Ammon's horn (tissue), 1 donor: ENCODE measurements at regions not wholly inside any gene's neighbourhood (a gene's known extent, or its start where the extent isn't known, plus 50 kb on each side); places are given as distances from the start of the nearest gene placed in this dataset.

Source experiments
- DNase-seq: peaks from one replicate; pipeline ENCODE4 v3.0.0-alpha.2; 2016; ENCODE audit warnings: low spot score

DNA sequence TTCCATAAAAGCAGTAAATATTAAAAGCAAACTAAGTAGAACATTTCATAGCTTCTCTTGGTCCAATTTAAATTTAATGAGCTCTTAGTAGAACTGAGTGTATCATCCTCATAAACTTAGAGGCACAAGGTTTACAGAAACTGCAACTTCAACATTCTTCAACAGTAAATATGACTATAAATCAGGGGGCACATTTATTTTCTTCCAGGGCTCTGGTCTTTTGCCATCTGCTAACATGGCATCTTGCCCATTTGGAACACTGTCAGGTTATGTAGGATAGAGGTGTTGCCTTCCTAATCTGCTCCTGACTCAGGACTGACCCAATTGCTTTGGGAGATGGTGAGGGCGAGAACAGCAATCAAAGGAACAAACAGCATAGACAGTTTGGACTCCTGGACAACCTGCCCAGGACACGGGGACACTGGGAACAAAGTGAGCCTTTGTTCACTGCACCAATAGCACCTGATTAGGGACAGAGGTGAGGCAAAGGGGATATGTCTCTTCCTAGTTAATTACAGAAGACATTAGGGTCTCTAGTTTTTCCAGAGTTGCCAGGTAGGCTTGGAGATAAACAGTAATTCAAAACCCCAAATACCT is 610.2 kb upstream of the ROBO2 start:
- no peak for DNase-seq

DNA sequence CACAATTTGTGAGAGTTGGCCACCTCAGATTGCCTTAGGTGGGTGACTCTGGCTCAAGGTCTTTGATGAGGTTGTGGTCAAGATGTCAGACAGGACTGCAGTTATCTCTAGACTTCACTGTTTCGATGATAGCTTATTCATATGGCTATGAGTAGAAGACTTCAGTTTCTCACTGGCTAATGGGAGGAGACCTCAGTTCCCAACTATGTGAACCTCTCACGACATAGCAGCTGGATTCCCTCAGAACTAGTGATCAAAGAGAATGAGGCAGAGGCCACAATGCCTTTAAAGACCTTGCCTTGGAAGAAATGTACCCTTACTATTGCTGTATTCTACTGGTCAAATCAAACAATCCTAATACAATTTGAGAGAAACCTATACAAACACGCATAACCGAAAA is 607.5 kb upstream of the ROBO2 start:
- DNase-seq = no peak

DNA sequence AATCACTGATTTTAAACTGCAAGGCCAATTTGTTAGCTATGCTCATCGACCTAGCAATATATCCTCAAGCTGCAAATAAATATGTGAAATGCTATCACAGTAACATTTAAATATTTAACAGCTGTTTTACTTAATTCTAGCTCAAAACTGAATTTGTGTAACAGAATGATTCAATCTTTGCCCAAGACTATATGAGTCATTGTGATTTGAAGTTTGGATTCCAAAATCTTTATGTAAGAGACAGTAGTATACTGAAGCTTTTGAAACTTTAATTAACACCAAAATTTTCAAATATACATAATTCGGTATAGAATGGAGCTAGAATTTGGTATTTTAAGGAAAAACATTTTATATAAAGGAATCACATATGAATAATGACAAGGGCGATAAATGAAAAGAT is 603.0 kb upstream of the ROBO2 start:
- DNase-seq = no peak

DNA sequence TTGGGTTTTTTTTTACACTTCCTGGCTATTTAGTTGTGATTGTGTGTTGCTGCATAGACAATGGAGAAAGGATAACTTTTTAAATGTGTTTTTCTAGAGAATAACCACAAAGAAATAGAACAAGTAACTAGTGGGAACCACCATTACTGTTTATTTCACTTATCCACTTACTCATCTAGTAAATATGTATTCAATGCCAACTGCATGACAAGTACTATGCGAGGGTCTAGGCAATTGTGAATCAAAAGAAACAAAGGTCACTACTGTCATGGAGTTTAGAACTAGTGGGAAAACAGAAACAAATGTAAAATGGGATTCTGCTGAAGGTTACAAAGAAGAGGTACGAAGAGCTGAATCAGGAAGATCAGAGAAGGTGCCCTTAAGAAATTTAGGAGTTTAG is 600.9 kb upstream of the ROBO2 start:
- DNase-seq = no peak

DNA sequence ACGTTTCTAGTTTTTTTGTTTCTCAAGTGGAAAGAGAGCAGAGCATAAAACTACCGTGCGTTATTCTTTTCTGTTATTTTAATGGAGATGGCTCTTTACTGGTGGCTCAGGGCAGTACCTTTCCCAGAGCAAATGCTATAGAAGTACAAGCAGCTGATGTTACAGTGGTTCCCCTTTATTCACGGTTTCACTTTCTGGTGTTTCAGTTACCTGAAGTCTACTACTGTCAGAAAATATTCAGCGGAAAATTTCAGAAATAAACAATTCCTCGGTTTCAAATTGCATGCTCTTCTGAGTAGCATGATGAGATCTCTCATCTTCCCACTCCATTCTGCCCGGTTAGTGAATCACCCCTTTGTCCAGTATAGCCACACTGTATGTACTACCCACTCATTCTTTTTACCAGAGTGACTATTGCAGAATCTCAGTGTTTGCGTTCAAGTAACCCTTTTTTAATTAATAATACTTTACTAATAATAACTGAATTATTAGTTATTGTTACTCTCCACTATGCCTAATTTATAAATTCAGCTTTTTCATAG is 597.5 kb upstream of the ROBO2 start:
- DNase-seq = no peak

DNA sequence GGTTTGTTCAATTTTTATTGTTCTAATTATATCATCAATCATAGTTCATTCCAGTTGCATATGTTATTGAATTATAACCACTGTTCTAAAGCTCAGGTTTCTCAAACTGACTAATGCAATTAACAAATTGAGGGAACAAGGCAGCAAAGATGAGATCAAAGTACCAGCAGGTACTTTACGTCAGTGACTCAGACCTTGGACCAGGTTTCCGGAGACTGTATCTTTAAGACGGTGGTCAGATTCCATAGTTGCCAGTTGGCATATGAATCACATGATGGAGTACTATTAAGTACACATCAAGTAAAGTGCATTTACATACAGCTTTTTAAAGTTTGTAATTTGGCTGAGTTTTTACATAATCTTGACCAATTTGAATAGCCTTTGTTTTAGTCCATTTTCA is 583.6 kb upstream of the ROBO2 start:
- no peak for DNase-seq

DNA sequence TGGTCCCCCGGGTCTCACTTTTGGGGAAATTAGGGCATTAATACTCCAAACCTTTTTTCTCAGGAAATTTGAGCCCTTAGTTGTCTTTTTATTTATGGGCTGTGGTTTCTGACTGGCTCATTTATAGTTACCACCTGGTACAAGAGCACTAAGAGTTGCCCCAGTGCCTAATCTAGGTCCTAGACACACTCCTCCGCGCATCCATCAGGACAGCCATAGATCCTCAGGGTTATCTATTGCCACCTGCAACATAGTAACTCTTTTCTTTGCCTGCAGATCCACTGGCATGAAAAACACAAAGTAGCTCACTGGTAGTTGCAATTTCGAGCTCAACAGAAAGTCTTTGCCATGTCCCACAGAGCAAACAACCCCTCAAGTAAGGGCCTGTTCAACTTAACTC is 576.4 kb upstream of the ROBO2 start:
- no peak for DNase-seq

DNA sequence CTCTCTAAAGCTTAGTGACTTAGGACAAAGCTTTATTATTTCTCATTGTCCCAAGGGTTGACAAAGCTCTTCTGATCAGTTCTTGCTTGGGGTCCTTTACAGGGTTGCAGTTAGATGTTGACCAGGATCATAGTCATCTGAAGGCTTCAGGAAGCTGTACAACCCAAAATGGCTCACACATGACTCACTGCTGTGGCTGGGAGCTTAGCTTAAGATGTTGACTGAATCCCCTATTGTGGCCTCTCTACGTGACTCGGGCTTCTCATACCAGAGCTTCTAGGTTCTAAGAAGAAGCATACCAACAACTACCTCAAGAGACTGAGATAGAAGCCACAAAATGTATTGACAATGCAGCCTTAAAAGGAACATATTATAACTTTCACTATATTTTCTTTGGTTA is 569.6 kb upstream of the ROBO2 start:
- no peak for DNase-seq

DNA sequence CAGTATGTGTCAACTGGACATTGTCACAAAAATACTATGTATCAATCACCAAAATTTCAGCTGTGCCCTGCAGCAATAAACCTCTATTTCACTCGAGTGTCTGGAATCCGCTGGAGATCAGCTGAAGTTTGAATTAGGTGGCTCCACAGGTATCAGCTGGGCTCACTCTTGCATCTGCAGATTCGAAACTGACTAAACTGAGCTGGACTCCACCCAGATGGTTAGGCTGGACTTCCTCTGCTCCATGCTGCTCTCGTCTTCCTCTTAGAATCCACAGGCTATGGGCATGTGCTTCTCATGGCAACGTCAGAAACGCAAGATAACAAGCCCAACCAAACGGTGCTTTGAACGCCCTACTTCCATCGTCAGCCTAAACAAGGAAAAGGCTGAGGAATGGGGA is 565.3 kb upstream of the ROBO2 start:
- DNase-seq = no peak

DNA sequence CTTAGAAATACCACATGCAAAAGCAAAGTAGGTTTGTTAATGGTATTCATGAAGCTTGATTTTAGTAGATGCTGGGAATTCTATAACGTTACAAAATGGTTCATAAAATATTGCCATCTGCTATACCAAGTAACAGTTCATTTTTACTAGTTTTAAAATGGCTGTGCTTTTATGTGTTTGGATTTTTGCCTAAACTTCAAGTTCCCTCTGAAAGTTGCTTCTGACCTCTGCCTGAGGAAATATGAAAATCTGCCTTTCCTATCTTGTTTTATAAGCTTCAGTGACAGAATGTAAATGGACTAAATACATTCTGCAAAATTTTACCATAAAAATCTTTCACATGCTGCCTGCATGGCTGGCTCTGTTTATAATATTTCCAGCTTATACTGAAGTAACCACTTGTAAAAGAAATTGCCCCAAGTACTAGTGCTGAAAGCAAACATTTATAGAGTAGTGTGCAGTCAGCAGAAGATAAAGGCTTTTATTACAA is 560.7 kb upstream of the ROBO2 start:
- DNase-seq = no peak

DNA sequence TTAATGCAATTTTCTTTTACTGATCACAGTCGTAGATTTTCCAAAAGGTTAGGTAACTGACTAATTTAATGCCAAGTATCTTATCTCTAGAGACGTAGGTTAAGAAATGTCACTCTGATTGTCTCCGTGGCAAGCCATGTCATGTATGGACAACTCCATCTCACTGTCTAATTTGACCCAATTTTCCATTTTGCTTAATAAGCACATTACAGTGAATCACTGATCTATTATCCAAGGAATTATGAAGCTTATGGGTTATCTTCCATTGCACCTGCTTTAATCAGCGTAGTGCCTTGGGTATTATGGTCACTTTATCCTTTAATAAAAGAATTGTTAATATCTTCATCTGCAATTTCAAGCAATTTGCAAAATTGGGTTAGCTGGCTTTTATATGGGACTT is 557.4 kb upstream of the ROBO2 start:
- no peak for DNase-seq

DNA sequence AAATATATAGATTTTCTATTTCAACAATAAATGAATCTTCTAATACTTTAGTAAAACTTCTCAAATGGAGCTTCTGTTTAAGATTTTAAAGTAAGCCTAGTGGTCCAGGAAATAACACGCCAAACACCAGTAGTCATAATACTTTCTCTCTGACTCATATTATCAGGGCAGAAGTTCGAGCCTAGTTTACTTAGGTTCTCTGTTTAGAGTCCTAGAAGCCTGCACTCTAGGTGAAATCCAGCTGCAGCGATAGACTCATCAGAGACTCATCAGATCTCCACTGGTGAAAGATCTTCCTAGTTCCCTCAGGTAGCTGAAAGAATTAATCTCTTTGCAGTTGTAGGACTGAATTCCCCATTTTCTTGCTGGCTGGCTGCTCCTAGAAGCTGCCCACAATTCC is 552.5 kb upstream of the ROBO2 start:
- DNase-seq = no peak

DNA sequence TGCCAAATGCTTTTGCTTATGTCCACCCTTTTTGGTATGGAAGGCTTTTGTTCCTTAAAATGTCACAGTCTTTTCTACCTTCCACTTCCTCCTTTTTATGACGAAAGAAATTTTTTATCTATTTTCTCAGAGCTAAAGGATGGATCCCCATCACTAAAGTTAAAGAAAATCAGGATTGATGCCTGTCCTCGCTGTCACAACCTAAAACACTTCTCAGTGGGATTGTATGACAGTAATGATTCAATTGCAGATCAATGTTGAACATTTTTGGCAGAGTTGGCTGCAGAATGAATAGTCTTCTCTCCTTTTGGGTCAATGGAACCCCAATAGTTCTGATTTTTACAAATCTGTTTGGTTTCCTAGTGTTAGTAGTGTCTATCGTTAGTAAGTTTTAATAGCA is 549.8 kb upstream of the ROBO2 start:
- no peak for DNase-seq

DNA sequence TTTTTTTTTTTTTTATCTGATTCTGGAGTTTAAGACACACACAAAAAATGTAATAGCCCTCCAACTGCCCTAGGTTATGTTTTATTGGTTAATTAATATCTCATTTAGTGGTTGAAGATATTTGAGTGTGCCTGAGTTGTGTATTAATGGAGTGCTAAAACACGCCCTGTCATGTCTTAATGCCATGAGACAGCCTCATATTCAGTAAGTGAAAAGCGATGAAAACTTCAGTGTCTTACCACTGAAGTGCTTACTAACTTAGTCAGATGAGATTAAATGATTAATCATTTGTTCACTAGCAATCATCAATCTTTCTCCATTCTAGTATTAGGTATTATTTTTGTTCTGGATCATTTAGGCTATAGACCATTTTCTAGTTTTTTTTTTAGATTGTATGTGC is 544.7 kb upstream of the ROBO2 start:
- no peak for DNase-seq

DNA sequence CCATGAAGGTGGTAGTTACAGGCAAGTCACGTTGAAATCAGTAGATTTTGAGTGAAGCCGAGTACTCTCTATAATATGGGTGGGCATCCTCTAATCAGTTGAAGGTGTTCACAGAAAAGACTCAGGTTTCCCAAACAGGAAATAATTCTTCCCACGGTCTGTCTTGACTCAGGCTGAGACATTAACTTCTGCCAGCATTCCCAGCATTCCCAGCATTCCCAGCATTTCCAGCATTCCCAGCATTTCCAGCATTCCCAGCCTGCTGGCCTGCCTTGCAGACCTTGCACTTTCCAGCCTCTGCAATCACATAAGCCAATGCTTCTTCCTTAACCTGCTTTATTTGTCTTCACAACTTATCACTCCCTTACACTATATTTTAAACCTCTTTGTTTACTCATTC is 542.3 kb upstream of the ROBO2 start:
- no peak for DNase-seq

DNA sequence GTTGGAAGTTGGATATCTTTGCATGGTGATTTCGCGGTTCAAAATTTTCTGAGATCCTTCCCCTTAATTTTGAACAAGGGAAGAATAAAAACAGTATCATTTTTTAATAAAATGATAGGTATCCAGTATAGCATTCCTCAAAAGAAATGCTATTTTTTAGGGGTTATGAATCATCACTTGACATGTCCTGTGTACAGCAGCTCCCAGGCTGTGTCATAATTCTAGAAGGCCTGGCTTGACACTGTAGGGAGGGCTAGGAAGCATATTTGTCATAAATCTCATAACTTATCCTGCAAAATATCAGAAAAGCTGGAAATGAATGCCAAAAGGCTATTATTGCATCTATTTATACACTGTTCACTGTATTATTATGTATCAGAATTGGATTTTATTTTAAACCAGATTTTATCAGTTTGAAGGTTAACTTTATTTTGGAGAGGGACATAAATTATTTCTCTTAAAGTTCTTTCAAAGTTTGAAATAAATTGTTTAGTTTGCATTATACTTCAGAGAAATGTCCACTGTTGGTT is 539.1 kb upstream of the ROBO2 start:
- DNase-seq = no peak

DNA sequence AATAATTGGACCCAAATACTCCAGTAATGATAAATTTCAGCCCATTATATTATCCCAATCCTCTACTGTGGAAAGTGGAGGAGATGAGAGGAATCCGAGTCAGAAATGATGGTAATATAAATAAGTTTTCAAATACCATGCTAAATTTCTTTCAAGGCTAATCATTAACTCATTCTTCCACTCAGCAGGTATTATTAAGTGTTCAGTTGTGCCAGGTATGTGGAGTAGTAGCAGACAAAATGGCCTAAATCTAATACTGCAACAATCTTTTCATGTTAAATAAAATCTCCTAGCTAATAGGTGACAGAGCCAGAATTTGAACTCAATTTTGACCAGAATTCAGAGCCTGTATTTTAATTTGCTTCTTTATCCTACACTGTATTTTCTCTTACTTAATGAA is 538.6 kb upstream of the ROBO2 start:
- no peak for DNase-seq

DNA sequence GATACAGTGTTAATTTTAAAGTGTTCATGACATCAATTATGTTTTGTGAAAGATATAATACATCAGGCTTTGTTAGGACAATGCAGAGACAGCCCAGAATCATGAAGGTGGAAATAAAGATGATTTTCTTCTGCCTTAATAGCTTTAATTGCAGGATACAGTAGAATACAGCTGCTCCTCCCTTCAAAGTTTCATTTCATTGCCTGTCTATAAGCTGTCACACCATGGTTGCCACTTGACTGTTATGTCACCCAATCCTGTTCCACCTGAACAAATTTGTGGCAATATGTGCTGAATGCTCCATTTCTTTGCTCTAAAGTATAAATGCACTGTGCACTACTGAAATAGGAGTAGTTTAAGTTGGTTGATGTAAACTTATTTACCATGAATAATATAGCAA is 537.8 kb upstream of the ROBO2 start:
- no peak for DNase-seq

DNA sequence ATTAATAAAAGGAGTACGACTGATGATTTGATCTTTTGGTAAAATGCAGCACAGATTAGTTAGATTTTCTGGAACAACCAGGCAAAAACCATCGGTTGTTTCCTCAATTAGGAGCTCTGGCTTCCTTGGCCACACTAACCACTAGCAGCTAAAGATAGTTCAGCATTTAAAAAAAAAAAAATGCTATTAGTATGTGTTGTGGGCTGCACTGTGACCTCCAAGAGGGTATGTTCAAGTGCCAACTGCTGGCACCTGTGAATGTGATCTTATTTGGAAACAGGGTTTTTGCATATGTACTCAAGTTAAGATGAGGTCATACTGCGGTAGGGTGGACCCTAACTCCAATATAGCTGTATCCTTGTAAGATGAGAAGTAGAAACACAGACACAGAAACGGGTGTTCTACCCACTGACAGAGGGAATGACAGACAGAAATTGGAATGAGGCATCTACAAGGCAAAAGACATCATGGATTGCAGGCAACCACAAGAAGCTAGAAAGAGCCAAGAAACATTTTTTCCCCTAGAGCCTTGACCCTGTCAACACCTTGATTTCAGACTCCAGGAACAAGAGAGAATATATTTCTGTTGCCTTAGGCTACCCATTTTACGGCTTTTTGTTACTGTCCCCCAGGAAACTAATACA is 534.6 kb upstream of the ROBO2 start:
- DNase-seq = no peak

DNA sequence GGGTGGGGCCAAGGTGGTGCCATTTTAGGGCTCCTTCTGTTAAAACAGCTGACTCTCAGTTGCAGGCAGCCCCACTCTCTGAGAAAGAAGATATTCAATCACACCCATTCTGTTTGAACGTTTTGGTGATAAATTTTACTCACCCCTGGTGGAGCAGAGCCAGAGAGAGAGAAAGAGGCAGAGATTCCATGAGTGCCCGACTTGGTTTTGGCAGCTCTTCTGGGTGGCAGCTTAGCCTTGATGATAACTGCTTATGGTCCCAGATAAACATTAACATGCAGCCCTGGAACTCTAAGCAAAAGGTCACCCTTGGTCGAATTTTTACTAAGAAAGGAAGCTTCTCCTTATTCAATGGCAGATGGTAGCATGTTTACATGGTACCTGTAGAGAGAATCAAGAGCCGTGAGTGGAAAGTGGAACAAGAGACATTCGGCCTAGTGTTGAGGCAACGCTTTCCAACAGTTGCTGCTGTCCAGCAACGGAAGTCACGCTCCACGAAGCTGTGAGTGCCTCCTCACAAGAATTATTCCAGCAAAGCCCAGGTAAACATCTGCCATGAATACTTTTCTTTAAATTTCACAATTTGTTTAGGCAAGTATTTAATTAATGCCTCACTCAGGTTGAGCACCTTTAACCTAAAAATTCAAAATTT is 530.6 kb upstream of the ROBO2 start:
- no peak for DNase-seq

DNA sequence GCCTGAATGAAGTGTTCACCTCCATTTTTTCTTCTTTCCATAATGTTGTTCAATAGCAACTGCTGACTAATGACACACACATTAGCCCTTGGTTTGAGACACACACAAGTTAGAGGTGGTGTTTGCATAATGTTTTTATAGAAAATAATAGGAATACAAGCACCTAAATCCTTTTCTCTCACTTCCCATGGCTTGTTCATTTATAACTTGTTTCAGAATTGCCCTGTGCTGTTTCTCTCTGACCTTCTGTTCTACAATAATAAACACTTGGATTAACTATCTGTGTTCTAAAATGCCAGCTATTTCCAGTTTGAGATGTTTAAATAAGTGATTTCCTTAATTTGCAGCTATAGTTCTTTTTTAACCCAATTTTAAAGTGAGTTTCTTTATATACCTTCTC is 525.1 kb upstream of the ROBO2 start:
- no peak for DNase-seq

DNA sequence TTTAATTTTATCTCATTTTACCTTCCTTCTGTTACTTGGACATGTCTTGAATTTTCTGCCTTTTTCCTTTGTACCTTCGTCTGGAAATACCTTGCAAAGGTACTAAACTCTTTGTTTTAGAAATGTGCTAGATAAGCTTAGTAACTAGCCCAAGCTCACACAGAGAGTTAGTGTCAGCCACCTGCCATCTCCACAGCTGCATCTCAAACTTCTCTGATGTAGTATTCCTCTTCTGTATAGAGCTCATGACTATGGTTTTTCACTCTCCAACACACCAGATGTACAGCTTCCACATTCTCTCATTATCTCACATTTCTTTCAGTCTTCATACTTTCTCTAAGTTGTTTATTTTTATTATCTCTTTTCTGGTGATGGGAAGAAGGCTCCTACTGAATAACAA is 516.6 kb upstream of the ROBO2 start:
- no peak for DNase-seq

DNA sequence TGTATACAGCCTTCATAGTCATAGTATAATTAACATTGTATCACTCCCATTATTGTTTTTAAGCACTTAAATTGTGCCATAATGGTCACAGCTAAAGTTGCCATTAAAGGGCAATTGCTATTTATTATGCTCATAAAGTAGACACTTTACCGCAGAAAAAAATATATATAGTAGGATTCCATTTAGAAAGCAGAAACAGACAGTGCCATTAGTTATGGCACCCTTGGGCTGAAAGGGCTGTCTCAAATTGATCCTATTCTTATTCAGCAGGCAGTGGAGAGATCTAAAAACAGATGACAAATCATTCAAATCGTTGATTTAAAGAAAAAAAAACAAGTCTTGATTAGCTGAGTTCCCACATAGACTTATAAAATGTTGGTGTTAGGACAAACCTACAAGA is 514.2 kb upstream of the ROBO2 start:
- no peak for DNase-seq
